A673 (cell line): ENCODE measurements at regions not wholly inside any gene's neighbourhood (a gene's known extent, or its start where the extent isn't known, plus 50 kb on each side); places are given as distances from the start of the nearest gene placed in this dataset.

Source experiments
- CTCF ChIP-seq: fragments of 300-800, 200-600 bp; sonication (generic); conservative IDR thresholded peaks from 2 replicates; pipeline ENCODE4 v1.5.1; 2017; ENCODE audit warnings: low read depth, mild to moderate bottlenecking, antibody characterized with exemption, low read length, moderate library complexity, mixed read lengths
- EZH2 ChIP-seq: fragments of 200-600 bp; sonication (generic); IDR thresholded peaks from 2 replicates; pipeline ENCODE4 v1.6.1; 2017; ENCODE audit warnings: borderline replicate concordance, low read depth, mild to moderate bottlenecking, mixed read lengths, antibody characterized with exemption, low read length; ENCODE audit not compliant: poor library complexity, severe bottlenecking

- TF ChIP-seq CTCF: no peak
- no peak for TF ChIP-seq EZH2
Observed at GRCh38 chr9:73720601-73721000, 568.9 kb downstream of the ANXA1 start.
